ENCODE measurements at regions not wholly inside any gene's neighbourhood (a gene's known extent, or its start where the extent isn't known, plus 50 kb on each side); places are given as distances from the start of the nearest gene placed in this dataset.

DNA sequence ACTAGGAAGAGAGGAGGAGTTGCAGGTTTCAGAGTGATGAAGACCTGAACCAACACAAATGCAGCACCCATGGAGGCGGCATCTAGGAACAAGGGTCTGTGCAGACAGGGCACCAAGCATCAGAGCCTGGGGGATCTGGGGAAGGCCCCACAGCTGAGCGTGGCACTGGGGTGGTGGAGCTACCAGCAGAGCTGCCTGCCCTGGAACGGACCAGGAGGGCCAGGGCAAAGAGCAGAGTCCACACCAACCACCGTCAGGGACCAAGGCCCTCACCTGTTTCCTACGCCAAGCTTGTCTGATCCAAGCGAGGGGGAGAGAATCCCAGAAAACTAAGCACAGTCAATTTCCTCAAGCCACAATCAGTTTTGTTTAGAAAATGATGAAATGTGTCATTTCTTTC lies 79.0 kb upstream of the SYT6 start:
- TF ChIP-seq, protein P1, sequence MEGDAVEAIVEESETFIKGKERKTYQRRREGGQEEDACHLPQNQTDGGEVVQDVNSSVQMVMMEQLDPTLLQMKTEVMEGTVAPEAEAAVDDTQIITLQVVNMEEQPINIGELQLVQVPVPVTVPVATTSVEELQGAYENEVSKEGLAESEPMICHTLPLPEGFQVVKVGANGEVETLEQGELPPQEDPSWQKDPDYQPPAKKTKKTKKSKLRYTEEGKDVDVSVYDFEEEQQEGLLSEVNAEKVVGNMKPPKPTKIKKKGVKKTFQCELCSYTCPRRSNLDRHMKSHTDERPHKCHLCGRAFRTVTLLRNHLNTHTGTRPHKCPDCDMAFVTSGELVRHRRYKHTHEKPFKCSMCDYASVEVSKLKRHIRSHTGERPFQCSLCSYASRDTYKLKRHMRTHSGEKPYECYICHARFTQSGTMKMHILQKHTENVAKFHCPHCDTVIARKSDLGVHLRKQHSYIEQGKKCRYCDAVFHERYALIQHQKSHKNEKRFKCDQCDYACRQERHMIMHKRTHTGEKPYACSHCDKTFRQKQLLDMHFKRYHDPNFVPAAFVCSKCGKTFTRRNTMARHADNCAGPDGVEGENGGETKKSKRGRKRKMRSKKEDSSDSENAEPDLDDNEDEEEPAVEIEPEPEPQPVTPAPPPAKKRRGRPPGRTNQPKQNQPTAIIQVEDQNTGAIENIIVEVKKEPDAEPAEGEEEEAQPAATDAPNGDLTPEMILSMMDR (IDR thresholded peaks at IDR 0.05), result no peak
- no peak for TF ChIP-seq EP300 (IDR thresholded peaks at IDR 0.05)

All from esophagus muscularis mucosa (tissue), 3 donors.